Stimulated activated CD8-positive, alpha-beta memory T cell treated with anti-CD3 and anti-CD28 coated beads, Interleukin-4, amount 100 ng/mL, for 4 hours (primary cell): ENCODE measurements at regions not wholly inside any gene's neighbourhood (a gene's known extent, or its start where the extent isn't known, plus 50 kb on each side); places are given as distances from the start of the nearest gene placed in this dataset.

ENCODE experiments used
- DNase-seq, 2 donors: peaks; one replicate each; pipeline ENCODE4 v3.0.0-alpha.2; 2020; ENCODE audit warnings: low read depth in 2 of 2, low spot score in 1 of 2

DNA sequence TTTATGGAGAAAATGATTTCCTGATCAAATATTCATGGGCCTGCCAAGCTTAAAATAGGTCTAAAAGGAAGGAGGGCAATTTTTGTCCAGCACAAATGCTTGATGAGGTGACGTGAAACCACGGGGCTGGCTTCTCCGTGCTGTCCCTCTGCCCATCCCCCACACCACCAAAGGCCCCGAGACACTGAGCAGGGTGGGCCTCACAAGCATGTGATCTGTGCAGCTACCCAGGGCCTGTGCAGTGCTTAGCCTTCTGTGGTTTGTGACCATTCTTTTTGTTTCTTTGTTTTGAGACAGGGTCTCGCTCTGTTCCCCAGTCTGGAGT is 94.8 kb upstream of the RTL6 start:
- no peak for DNase-seq

DNA sequence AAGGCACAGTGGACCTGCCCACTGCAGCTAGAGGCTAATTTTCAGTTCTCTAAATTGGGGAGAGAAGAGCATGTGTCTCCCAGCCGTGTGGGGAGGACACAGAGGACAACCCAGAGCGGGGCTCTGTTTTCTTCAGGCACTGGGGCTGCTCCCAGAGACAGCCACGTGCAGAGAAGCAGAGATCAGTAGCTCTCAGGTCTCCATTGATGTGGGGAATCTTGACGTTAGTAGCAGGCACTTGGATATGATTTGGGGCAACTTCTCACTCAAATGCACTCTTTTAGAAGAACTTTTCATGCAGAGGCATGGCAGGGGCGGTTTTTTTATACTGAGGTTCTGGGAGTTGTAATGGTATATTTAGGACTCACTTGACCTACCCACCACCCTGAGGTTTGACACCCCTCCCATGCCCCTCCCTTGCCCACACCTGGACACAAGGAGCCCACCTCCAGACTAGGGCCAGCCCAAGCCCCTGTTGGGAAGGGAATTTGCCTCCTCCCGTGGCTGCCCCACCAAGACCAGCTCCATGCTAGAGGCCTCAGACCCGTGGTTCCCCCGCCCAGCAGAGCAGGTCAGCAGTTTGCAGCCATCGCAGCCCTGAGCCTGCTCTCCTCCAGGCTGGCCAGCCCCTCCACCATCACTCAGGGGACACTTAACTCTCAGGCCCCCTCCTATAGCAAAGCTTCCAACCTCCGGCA is 94.2 kb upstream of the RTL6 start:
- DNase-seq: no peak

- no peak for DNase-seq
Observed at GRCh38 chr22:44591146-44591790, 93.2 kb upstream of the RTL6 start.

GRCh38 chr22:44590291-44590690 is 92.3 kb upstream of the RTL6 start:
- DNase-seq: no peak

DNA sequence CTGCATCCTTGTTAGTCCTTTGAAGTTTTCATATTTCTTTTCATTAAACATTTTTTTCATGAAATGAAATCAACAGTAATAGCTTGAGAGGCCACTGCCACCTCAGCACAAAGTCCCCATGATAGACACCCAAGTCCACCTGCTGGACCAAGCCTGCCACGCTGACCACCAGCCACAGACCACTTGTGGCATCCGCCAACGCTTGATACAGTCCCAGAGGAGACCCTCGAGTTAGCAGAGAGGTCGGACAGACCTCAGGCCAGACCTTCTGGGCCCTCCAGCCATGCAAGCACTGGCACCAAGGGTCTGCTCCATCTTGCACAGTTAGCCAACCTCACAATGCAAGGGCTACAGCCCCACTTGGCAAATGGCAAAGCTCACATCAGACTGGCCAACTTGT is 91.8 kb upstream of the RTL6 start:
- no peak for DNase-seq

GRCh38 chr22:44588348-44588747 is 90.3 kb upstream of the RTL6 start:
- DNase-seq: no peak

- DNase-seq: no peak
Observed at GRCh38 chr22:44587737-44588310, 89.8 kb upstream of the RTL6 start.

DNA sequence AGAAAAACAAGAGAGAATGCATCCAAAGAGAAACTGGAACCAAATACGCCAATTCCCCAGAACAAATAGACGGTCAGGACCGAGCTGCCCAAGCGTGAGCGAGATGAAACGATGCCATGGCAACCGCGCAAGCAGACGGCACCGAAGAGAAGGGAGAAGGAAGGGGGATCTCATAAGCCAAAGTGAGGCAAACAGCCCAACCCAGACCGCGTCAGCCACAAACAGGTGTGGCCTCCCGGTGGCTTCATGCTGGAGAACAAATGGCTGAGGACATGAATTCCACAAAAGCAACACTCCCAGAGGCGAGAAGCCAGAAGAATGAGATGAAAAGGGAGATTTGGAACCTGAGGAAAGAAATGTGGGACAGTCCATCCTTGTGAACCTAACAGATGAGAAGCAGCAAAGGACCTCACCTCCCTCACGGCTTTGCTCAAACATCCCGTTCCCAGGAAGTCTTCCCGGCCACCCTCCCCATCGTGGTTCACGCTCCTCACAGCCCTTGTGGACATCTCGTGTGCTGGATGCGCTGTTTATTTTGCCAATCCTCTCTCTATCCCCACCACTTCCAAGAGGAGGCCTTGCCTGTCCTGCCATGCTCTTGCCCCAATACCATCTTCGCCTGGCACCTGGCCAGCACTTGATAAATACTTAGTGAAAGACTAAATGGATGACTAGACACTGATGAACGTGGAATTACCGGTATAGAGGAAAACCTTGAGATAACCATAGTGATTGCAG is 89.1 kb upstream of the RTL6 start:
- DNase-seq: no peak

DNA sequence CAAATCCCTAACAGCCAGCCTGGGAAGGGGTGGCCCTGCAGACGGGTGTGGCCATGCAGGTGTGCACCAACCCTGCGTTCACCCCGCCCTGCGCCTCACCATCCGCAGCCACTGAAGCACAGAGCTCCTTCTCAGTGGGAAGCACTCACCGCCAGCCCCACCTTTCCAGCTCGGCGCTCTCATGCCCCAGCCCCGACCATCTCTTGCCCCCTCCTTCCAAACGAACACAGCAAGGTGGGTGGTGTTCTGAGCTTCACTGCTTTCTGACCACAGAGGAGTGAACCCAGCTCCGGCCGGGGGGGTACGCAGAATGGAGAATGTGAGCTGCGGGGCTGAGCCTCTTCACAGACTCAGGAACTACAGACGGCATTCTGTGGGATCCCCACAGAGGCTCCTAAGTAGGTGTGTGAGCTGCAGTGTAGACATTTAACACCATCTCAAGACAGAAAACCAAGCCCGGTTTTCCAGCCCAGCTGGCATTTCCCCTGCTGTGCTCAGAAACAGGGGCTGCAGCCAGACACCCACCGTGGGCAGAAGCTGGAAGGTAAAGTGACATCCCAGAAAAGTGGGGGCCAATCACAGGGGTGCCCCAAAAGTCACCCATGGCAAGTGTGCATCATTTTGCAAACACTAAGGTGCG is 88.4 kb upstream of the RTL6 start:
- DNase-seq: no peak

- no peak for DNase-seq
Observed at GRCh38 chr22:44585559-44586350, 87.7 kb upstream of the RTL6 start.

DNA sequence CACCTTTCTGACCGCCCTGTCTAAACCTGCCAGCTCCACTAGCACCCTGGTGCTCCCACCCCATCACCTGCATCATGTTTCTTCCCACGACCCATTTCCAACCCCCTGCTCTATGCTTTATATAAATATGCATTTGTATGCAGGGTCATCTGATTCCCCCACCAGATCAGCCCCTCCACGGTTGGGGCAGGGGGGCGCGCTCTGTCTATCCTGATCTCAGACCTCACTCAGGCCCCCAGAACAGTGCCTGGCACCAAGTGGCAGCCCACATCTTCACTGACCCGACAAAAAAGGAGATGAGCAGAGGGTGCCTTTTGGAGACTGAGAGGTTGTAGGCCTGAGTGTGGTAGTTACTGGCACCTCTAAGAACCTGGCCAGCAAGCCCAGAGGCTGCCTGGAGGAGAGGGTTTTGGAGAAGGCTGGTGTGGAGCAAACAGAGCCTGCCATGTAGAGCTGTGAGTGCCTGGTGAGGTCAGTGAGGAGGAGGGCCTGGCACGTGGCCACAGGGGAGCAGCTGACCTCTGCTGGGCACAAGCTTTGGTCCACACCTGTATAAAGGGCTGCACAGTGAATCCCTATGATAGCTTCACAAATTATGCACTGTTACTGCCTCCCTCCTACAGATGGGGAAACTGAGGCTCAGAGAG is 86.3 kb upstream of the RTL6 start:
- no peak for DNase-seq

DNA sequence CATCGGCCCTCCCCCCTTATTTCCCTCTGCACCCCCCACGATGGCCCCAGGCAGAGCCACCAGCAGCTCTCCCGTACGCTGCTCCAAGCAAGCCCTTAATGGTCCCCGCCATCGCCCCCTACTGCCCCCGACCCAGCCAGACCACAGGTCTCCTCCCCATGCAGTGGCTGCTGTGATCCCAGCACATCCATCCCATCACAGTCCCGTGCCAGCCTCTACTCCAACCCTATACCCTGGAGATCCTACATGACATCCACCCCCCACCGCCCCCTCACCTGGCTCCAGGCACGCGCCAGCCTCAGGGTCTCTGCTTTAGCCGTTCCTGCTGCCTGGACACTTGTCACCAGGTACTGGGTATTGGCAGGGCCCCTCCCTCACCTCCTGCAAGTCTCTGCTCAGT is 85.8 kb upstream of the RTL6 start:
- DNase-seq: no peak

GRCh38 chr22:44583061-44583760 is 85.2 kb upstream of the RTL6 start:
- DNase-seq: no peak

- no peak for DNase-seq
Observed at GRCh38 chr22:44582016-44582415, 84.0 kb upstream of the RTL6 start.

DNA sequence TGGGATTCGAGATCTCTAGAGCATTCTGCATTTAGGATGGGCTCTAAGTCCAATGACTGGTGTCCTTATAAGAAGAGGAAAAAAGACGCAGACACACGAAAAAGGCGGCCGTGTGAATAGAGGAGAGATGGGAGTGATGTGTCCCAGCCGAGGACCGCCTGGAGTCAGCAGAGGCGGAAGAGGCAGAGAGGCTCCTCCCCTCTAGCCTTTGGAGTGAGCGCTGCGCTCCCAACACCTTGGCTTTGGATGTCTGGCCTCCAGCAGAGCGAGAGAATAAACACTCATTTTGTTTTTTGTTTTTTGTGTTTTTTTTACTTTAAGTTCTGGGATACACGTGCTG is 83.0 kb upstream of the RTL6 start:
- no peak for DNase-seq

DNA sequence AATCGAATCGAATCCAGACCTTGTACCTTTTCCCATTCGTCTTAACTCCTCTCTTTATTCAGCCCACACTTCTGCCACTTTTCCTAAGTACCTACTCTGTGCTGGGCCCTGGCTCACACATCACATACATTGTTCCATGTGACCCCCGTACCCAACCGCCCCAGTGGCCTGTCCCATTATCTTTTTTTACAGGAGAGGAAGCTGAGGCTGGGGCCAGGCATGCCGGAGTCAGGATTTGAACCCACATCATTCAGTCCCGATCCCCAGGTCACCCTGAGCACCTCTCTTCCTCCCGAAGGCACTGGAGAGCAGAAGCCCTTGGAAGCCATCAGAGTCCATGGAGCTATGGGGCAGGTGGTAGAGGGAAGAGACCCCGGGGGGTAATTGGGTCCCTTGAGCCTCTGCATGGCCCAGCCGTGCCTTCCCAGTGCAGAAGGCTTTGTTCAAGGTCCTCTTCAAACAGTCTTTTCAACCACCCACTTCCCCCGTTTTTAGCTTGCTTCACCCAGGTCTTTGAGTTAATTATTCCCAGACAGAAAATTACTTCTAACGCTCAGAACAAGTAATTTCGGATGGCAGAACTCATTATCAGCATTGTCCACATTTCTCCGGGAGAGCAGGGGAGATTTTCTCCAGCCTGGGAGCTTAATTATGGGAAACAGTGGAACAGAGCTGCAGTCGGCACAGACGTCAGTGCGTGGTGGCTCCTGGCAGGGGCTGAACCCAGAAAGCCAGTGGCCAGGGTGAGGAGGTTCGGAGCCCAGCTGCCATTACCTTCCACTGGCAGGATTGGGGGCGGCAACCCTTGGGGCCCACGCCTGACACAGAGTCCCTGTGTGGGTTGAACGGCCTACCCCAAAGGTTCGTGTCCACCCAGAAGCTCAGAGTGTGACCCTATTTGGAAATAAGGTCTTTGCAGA is 82.4 kb upstream of the RTL6 start:
- DNase-seq: no peak

DNA sequence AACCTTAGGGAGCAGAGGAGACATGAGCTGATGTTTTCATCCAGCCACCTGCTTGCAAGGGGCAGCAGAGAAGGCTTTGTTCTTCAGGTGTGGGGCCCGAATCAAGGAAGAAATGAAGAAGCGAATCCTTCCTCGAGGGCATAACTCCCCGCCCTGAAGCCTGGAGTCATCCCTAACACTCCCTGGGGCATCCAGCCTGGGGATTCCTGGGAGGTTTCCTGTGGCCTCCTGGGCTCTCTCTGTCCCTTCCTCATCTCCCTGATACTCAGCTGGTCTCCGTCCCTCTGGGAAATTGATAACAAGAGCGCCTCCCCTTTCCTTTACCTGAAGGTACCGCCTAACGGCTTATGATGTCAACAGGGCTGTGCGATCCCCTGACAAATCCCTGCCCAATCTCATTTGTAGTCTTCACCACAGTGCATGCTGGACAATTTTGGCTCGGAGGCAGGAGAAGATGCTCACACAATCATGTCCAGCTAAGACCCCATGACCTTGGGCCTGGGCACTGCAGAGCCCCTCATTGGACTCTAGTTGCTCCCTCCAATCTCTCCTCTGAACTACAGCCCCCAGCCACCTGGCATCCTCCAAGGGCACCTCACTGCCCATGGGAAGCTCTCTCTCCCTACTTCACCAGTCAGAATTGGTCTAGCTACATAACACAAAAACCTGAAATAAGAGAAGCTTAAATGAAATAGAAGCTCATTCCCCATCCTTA is 80.6 kb upstream of the RTL6 start:
- DNase-seq: no peak

GRCh38 chr22:44578110-44578457 is 80.1 kb upstream of the RTL6 start:
- no peak for DNase-seq
